ENCODE measurements at regions not wholly inside any gene's neighbourhood (a gene's known extent, or its start where the extent isn't known, plus 50 kb on each side); places are given as distances from the start of the nearest gene placed in this dataset.

GRCh38 chr13:106139942-106140341 is 395.5 kb downstream of the EFNB2 start:
- no peaks in the 10 kb centered on the region for H3K36me3 ChIP-seq
- TF ChIP-seq CTCF (IDR thresholded peaks at IDR 0.05) = no peak
- no peaks in the 10 kb centered on the region for H3K4me1 ChIP-seq (ENCODE audit: control insufficient read depth in 1 of 2, insufficient read depth in 1 of 2, low read depth in 1 of 2, low read length in 1 of 2)
- no peaks in the 10 kb centered on the region for H3K27me3 ChIP-seq
- H3K4me3 ChIP-seq (ENCODE audit: low read depth in 1 of 2, low read length in 1 of 2) = no peak overlapping the region
- no peaks in the 10 kb centered on the region for H3K9me3 ChIP-seq
- no peak overlapping the region for H3K27ac ChIP-seq

GRCh38 chr13:106139377-106139776 is 396.1 kb downstream of the EFNB2 start:
- H3K27ac ChIP-seq = no peak overlapping the region

GRCh38 chr13:106138620-106139019 is 396.8 kb downstream of the EFNB2 start:
- Histone ChIP-seq H3K27ac (no peak overlapping the region), H3K9me3 (no peaks in the 10 kb centered on the region), H3K27me3 (no peaks in the 10 kb centered on the region), H3K4me3 (ENCODE audit: low read depth in 1 of 2, low read length in 1 of 2) (no peak overlapping the region), H3K4me1 (ENCODE audit: control insufficient read depth in 1 of 2, insufficient read depth in 1 of 2, low read depth in 1 of 2, low read length in 1 of 2) (no peaks in the 10 kb centered on the region), H3K36me3 (no peaks in the 10 kb centered on the region)
- TF ChIP-seq CTCF (IDR thresholded peaks at IDR 0.05) = no peak

More at GRCh38 chr13:106139377-106139776, 396.1 kb downstream of the EFNB2 start:
- no peaks in the 10 kb centered on the region for H3K4me1 ChIP-seq (ENCODE audit: control insufficient read depth in 1 of 2, insufficient read depth in 1 of 2, low read depth in 1 of 2, low read length in 1 of 2)
- no peaks in the 10 kb centered on the region for H3K36me3 ChIP-seq
- H3K4me3 ChIP-seq (ENCODE audit: low read depth in 1 of 2, low read length in 1 of 2) = no peak overlapping the region
- no peaks in the 10 kb centered on the region for H3K27me3 ChIP-seq
- no peak for TF ChIP-seq CTCF (IDR thresholded peaks at IDR 0.05)
- no peaks in the 10 kb centered on the region for H3K9me3 ChIP-seq

- H3K9me3 ChIP-seq = no peaks in the 10 kb centered on the region
- TF ChIP-seq CTCF (IDR thresholded peaks at IDR 0.05) = no peak
- H3K4me3 ChIP-seq (ENCODE audit: low read depth in 1 of 2, low read length in 1 of 2) = no peak overlapping the region
- no peaks in the 10 kb centered on the region for H3K4me1 ChIP-seq (ENCODE audit: control insufficient read depth in 1 of 2, insufficient read depth in 1 of 2, low read depth in 1 of 2, low read length in 1 of 2)
- H3K27ac ChIP-seq = no peak overlapping the region
- H3K36me3 ChIP-seq = no peaks in the 10 kb centered on the region
- H3K27me3 ChIP-seq = no peaks in the 10 kb centered on the region
Observed at GRCh38 chr13:106133025-106133424, 402.4 kb downstream of the EFNB2 start.

GRCh38 chr13:106132216-106132615 is 403.2 kb downstream of the EFNB2 start:
- Histone ChIP-seq H3K4me3 (ENCODE audit: low read depth in 1 of 2, low read length in 1 of 2) (no peak overlapping the region), H3K9me3 (no peaks in the 10 kb centered on the region), H3K36me3 (no peaks in the 10 kb centered on the region), H3K4me1 (ENCODE audit: control insufficient read depth in 1 of 2, insufficient read depth in 1 of 2, low read depth in 1 of 2, low read length in 1 of 2) (no peaks in the 10 kb centered on the region), H3K27ac (no peak overlapping the region), H3K27me3 (no peaks in the 10 kb centered on the region)
- no peak for TF ChIP-seq CTCF (IDR thresholded peaks at IDR 0.05)

- H3K4me3 ChIP-seq (ENCODE audit: low read depth in 1 of 2, low read length in 1 of 2) = no peak overlapping the region
- no peak for TF ChIP-seq CTCF (IDR thresholded peaks at IDR 0.05)
- no peaks in the 10 kb centered on the region for H3K36me3 ChIP-seq
- H3K27me3 ChIP-seq = no peaks in the 10 kb centered on the region
- H3K27ac ChIP-seq = no peak overlapping the region
- H3K9me3 ChIP-seq = no peaks in the 10 kb centered on the region
- no peaks in the 10 kb centered on the region for H3K4me1 ChIP-seq (ENCODE audit: control insufficient read depth in 1 of 2, insufficient read depth in 1 of 2, low read depth in 1 of 2, low read length in 1 of 2)
Observed at GRCh38 chr13:106129993-106130392, 405.5 kb downstream of the EFNB2 start.

Data from neutrophil (primary cell).